BJ (cell line): ENCODE measurements at regions not wholly inside any gene's neighbourhood (a gene's known extent, or its start where the extent isn't known, plus 50 kb on each side); places are given as distances from the start of the nearest gene placed in this dataset.

Source experiments
- CTCF ChIA-PET: fragments of 350-600 bp; formaldehyde crosslinking; extraction: SDS; loops from one replicate; lab custom pipeline; 2021; ENCODE audit warnings: antibody characterized with exemption, inconsistent platforms; lab: Yijun Ruan, JAX
- POLR2A ChIA-PET: fragments of 300-600 bp; sonication (Branson Sonifier 250); formaldehyde crosslinking; extraction: SDS; loops from one replicate; lab custom pipeline; 2021; ENCODE audit warnings: antibody characterized with exemption; lab: Charles Lee
- DNase-seq: peaks from one replicate; pipeline ENCODE4 v3.0.0-alpha.2; 2011; ENCODE audit warnings: low read depth
- H3K27me3 ChIP-seq: 2 replicates; pipeline ENCODE4 v1.6.0; 2011; ENCODE audit warnings: low read length; ENCODE audit not compliant: control insufficient read depth, insufficient read depth
- H3K36me3 ChIP-seq: 2 replicates; pipeline ENCODE4 v1.5.1; 2011; ENCODE audit warnings: low read length; ENCODE audit not compliant: control insufficient read depth, insufficient read depth
- H3K4me3 ChIP-seq: 2 replicates; pipeline ENCODE4 v1.5.1; 2011; ENCODE audit warnings: low read depth, mild to moderate bottlenecking, control low read depth, low read length
- CTCF ChIP-seq: IDR thresholded peaks from 2 replicates; pipeline ENCODE4 v1.5.1; 2011; ENCODE audit warnings: low read depth, mild to moderate bottlenecking, control low read depth, inconsistent platforms, low read length, moderate library complexity; ENCODE audit not compliant: insufficient read depth

- no peaks in the 10 kb centered on the region for H3K36me3 ChIP-seq
- no peak for TF ChIP-seq CTCF
- POLR2A ChIA-PET, result no interaction called here
- no peak for DNase-seq
- CTCF ChIA-PET, result interaction anchor here (0.7 kb wide), 1 partner anchor 28 kb away, joined by 3 read pairs; no protein-coding TSS in a partner anchor
- H3K27me3 ChIP-seq, result no peaks in the 10 kb centered on the region
- no peak overlapping the region for H3K4me3 ChIP-seq
These were observed 471.0 kb upstream of the CDH2 start for GRCh38 chr18:28647961-28648360.

GRCh38 chr18:28637897-28638296 is 461.0 kb upstream of the CDH2 start:
- Histone ChIP-seq H3K36me3 (no peaks in the 10 kb centered on the region), H3K27me3 (no peaks in the 10 kb centered on the region), H3K4me3 (no peak overlapping the region)
- POLR2A ChIA-PET, result no interaction called here
- no peak for DNase-seq
- CTCF ChIA-PET, result no interaction called here
- TF ChIP-seq CTCF, result no peak

GRCh38 chr18:28635530-28635929 is 458.6 kb upstream of the CDH2 start:
- POLR2A ChIA-PET, result no interaction called here
- TF ChIP-seq CTCF, result no peak
- H3K4me3 ChIP-seq, result no peak overlapping the region
- CTCF ChIA-PET, result interaction anchor here (0.6 to 1.1 kb wide), 2 partner anchors 9 to 688 kb away, joined by 3 read pairs; no protein-coding TSS in a partner anchor
- H3K36me3 ChIP-seq, result no peaks in the 10 kb centered on the region
- no peaks in the 10 kb centered on the region for H3K27me3 ChIP-seq
- DNase-seq, result no peak

- ChIA-PET POLR2A (no interaction called here), CTCF (no interaction called here)
- Histone ChIP-seq H3K27me3 (no peaks in the 10 kb centered on the region), H3K36me3 (no peaks in the 10 kb centered on the region), H3K4me3 (no peak overlapping the region)
- DNase-seq, result no peak
- TF ChIP-seq CTCF, result no peak
These were observed 449.8 kb upstream of the CDH2 start for GRCh38 chr18:28626756-28627155.

GRCh38 chr18:28607991-28608390 is 431.1 kb upstream of the CDH2 start:
- Histone ChIP-seq H3K4me3 (no peak overlapping the region), H3K27me3 (no peaks in the 10 kb centered on the region), H3K36me3 (no peaks in the 10 kb centered on the region)
- POLR2A ChIA-PET, result no interaction called here
- CTCF ChIA-PET, result interaction anchor here (0.6 kb wide), 1 partner anchor 106 kb away, joined by 3 read pairs; no protein-coding TSS in a partner anchor
- TF ChIP-seq CTCF, result no peak
- no peak for DNase-seq
